HepG2 (cell line): ENCODE measurements at regions not wholly inside any gene's neighbourhood (a gene's known extent, or its start where the extent isn't known, plus 50 kb on each side); places are given as distances from the start of the nearest gene placed in this dataset.

Experiments
- ARNTL ChIP-seq: sonication (generic); formaldehyde crosslinking; IDR thresholded peaks from 2 replicates; pipeline ENCODE4 v1.4.0; 2020; ENCODE audit warnings: mild to moderate bottlenecking, missing genetic modification reagents
- DNMT1 ChIP-seq: sonication (generic); formaldehyde crosslinking; IDR thresholded peaks from 2 replicates; pipeline ENCODE4 v1.5.1; 2020; ENCODE audit warnings: mild to moderate bottlenecking, missing genetic modification reagents
- E2F1 ChIP-seq: sonication (generic); formaldehyde crosslinking; IDR thresholded peaks from 2 replicates; pipeline ENCODE4 v1.5.0; 2020; ENCODE audit warnings: missing genetic modification reagents
- GTF3A ChIP-seq: sonication (generic); formaldehyde crosslinking; conservative IDR thresholded peaks from 2 replicates; pipeline ENCODE4 v1.4.0; 2020; ENCODE audit warnings: mild to moderate bottlenecking, missing genetic modification reagents
- MATR3 ChIP-seq: sonication (generic); formaldehyde crosslinking; IDR thresholded peaks from 2 replicates; pipeline ENCODE4 v1.4.0; 2020; ENCODE audit warnings: missing genetic modification reagents
- PHB2 ChIP-seq: fragments of 450-650 bp; IDR thresholded peaks from 2 replicates; pipeline ENCODE4 v1.6.1; 2018; ENCODE audit not compliant: partially characterized antibody
- SMC3 ChIP-seq: IDR thresholded peaks from 2 replicates; pipeline ENCODE4 v1.6.1; 2011; ENCODE audit warnings: low read length, improper control_type of control experiment
- ZNF180 ChIP-seq: sonication (generic); formaldehyde crosslinking; IDR thresholded peaks from 2 replicates; pipeline ENCODE4 v1.4.0; 2020; ENCODE audit warnings: low read depth, missing genetic modification reagents, borderline replicate concordance
- ZNF296 ChIP-seq: sonication (generic); formaldehyde crosslinking; conservative IDR thresholded peaks from 2 replicates; pipeline ENCODE4 v1.5.0; 2020; ENCODE audit warnings: mild to moderate bottlenecking, missing genetic modification reagents
- ZNF317 ChIP-seq: sonication (generic); formaldehyde crosslinking; IDR thresholded peaks from 2 replicates; pipeline ENCODE4 v1.5.0; 2020; ENCODE audit warnings: mild to moderate bottlenecking, missing genetic modification reagents
- ZNF34 ChIP-seq: sonication (generic); formaldehyde crosslinking; IDR thresholded peaks from 2 replicates; pipeline ENCODE4 v1.4.0; 2020; ENCODE audit warnings: mild to moderate bottlenecking, missing genetic modification reagents, borderline replicate concordance
- ZNF562 ChIP-seq: sonication (generic); formaldehyde crosslinking; IDR thresholded peaks from 2 replicates; pipeline ENCODE4 v1.8.0; 2022; ENCODE audit warnings: missing genetic modification reagents, borderline replicate concordance
- ZNF782 ChIP-seq: sonication (generic); formaldehyde crosslinking; IDR thresholded peaks from 2 replicates; pipeline ENCODE4 v1.4.0; 2020; ENCODE audit warnings: missing genetic modification reagents, mild to moderate bottlenecking, borderline replicate concordance
- ZNF800 ChIP-seq: sonication (generic); formaldehyde crosslinking; IDR thresholded peaks from 2 replicates; pipeline ENCODE4 v1.4.0; 2020; ENCODE audit warnings: missing genetic modification reagents
- TF ChIP-seq, protein P1 (sequence below): sonication (generic); formaldehyde crosslinking; IDR thresholded peaks from 2 replicates; pipeline ENCODE4 v1.5.1; 2020; ENCODE audit warnings: mild to moderate bottlenecking, missing genetic modification reagents, borderline replicate concordance
- TF ChIP-seq, protein P2 (sequence below): sonication (generic); formaldehyde crosslinking; IDR thresholded peaks from 2 replicates; pipeline ENCODE4 v1.5.0; 2020; ENCODE audit warnings: missing genetic modification reagents

DNA sequence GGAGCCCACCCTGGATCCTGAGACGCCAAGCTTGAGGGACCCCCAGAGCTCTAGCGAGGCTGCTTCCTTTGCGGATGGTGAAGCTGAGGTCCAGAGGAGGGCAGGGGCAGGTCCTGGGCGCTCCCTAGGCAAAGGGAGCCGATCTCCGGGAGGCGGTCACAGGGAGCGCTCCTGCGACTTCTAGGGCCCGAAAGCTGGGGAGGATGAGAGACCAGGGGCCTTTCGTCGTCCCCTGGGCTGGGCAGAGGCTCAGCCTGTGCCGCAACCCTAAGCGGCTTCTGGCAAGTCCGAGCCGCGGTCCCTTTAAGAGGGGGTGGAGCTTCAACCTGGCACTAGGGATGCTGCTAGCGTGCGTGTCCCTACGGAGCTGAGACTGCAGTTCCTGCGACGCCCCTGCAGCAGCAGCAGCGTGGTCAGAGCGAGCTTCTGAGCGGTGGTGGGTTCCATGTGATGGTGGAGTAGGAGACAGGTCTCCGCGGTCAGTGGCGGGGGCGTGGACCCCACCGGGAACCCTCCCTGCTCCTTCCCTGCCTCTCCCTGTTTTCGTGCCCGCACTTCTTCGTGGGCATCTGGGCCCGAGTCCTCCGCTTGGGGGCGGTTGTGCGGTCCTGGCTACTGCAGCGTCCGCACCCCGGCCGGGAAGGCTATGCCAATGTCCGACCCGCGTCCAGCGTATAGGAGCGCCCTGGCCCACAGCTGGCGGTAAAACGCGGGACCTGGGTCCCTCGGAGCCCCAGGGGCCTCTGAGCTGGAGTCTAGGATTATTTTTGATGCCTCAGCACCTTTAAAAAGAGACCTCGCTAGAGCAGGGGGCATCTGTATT lies 154.6 kb downstream of the CCDC74A start (continued):
- no peak for TF ChIP-seq PHB2
- TF ChIP-seq, protein P1, sequence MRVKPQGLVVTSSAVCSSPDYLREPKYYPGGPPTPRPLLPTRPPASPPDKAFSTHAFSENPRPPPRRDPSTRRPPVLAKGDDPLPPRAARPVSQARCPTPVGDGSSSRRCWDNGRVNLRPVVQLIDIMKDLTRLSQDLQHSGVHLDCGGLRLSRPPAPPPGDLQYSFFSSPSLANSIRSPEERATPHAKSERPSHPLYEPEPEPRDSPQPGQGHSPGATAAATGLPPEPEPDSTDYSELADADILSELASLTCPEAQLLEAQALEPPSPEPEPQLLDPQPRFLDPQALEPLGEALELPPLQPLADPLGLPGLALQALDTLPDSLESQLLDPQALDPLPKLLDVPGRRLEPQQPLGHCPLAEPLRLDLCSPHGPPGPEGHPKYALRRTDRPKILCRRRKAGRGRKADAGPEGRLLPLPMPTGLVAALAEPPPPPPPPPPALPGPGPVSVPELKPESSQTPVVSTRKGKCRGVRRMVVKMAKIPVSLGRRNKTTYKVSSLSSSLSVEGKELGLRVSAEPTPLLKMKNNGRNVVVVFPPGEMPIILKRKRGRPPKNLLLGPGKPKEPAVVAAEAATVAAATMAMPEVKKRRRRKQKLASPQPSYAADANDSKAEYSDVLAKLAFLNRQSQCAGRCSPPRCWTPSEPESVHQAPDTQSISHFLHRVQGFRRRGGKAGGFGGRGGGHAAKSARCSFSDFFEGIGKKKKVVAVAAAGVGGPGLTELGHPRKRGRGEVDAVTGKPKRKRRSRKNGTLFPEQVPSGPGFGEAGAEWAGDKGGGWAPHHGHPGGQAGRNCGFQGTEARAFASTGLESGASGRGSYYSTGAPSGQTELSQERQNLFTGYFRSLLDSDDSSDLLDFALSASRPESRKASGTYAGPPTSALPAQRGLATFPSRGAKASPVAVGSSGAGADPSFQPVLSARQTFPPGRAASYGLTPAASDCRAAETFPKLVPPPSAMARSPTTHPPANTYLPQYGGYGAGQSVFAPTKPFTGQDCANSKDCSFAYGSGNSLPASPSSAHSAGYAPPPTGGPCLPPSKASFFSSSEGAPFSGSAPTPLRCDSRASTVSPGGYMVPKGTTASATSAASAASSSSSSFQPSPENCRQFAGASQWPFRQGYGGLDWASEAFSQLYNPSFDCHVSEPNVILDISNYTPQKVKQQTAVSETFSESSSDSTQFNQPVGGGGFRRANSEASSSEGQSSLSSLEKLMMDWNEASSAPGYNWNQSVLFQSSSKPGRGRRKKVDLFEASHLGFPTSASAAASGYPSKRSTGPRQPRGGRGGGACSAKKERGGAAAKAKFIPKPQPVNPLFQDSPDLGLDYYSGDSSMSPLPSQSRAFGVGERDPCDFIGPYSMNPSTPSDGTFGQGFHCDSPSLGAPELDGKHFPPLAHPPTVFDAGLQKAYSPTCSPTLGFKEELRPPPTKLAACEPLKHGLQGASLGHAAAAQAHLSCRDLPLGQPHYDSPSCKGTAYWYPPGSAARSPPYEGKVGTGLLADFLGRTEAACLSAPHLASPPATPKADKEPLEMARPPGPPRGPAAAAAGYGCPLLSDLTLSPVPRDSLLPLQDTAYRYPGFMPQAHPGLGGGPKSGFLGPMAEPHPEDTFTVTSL (CRISPR knock-in tag): peak; percentile 60
- TF ChIP-seq DNMT1 (CRISPR knock-in tag): 0 out of 2 replicates have a peak, but pooled peaks have one; percentile 30
- no peak for TF ChIP-seq E2F1 (CRISPR knock-in tag)
- TF ChIP-seq ZNF782 (CRISPR knock-in tag): peak; percentile 73
- TF ChIP-seq ZNF180: no peak
- no peak for TF ChIP-seq ARNTL (CRISPR knock-in tag)
- TF ChIP-seq ZNF317 (CRISPR knock-in tag): peak; percentile 61; the same call in 1 of the 2 replicates
- no peak for TF ChIP-seq MATR3 (CRISPR knock-in tag)
- TF ChIP-seq ZNF296: peak; percentile 69; the same call in 1 of the 2 replicates
- TF ChIP-seq ZNF34 (CRISPR knock-in tag): peak; percentile 78; the same call in 1 of the 2 replicates
- peak; percentile 77; the same call in 1 of the 2 replicates for TF ChIP-seq ZNF800
- 0 out of 2 replicates have a peak, but pooled peaks have one; percentile 44 for TF ChIP-seq GTF3A (CRISPR knock-in tag)
- TF ChIP-seq ZNF562 (CRISPR knock-in tag): no peak
- TF ChIP-seq, protein P2, sequence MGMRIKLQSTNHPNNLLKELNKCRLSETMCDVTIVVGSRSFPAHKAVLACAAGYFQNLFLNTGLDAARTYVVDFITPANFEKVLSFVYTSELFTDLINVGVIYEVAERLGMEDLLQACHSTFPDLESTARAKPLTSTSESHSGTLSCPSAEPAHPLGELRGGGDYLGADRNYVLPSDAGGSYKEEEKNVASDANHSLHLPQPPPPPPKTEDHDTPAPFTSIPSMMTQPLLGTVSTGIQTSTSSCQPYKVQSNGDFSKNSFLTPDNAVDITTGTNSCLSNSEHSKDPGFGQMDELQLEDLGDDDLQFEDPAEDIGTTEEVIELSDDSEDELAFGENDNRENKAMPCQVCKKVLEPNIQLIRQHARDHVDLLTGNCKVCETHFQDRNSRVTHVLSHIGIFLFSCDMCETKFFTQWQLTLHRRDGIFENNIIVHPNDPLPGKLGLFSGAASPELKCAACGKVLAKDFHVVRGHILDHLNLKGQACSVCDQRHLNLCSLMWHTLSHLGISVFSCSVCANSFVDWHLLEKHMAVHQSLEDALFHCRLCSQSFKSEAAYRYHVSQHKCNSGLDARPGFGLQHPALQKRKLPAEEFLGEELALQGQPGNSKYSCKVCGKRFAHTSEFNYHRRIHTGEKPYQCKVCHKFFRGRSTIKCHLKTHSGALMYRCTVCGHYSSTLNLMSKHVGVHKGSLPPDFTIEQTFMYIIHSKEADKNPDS (CRISPR knock-in tag): no peak
- no peak for TF ChIP-seq SMC3
